Lung (tissue), 11 donors: ENCODE measurements at regions not wholly inside any gene's neighbourhood (a gene's known extent, or its start where the extent isn't known, plus 50 kb on each side); places are given as distances from the start of the nearest gene placed in this dataset.

ENCODE experiments used
- ATAC-seq: fragments of 200-7000 bp; cut with Tn5 transposase; one replicate; pipeline ENCODE4 v1.9.1; 2020; ENCODE audit warnings: moderate number of reproducible peaks; ENCODE audit not compliant: insufficient read depth, low FRiP score
- DNase-seq, 3 donors: peaks; one replicate each; pipeline ENCODE4 v3.0.0-alpha.2; 2013 to 2017
- H3K27ac ChIP-seq, 2 donors: one replicate each; pipeline ENCODE4 v1.5.1; 2013; ENCODE audit warnings: mild to moderate bottlenecking in 2 of 2, moderate library complexity in 2 of 2, control low read depth in 1 of 2, inconsistent platforms in 1 of 2, low read depth in 1 of 2, low read length in 1 of 2
- H3K27me3 ChIP-seq, 3 donors: one replicate each; pipeline ENCODE4 v1.5.1; 2013; ENCODE audit warnings: low read length in 2 of 3; ENCODE audit not compliant: control insufficient read depth in 3 of 3, insufficient read depth in 3 of 3
- H3K36me3 ChIP-seq, 4 donors: one replicate each; pipeline ENCODE4 v1.5.1; 2013; ENCODE audit warnings: low read length in 4 of 4, mild to moderate bottlenecking in 1 of 4, moderate library complexity in 1 of 4; ENCODE audit not compliant: control insufficient read depth in 4 of 4, insufficient read depth in 4 of 4
- H3K4me1 ChIP-seq, 5 donors: one replicate each; pipeline ENCODE4 v1.5.1; 2013; ENCODE audit warnings: low read length in 5 of 5, mild to moderate bottlenecking in 2 of 5, moderate library complexity in 1 of 5; ENCODE audit not compliant: control insufficient read depth in 5 of 5, insufficient read depth in 5 of 5
- H3K4me3 ChIP-seq: one replicate; pipeline ENCODE4 v1.5.1; 2013; ENCODE audit warnings: mild to moderate bottlenecking, control low read depth, moderate library complexity
- H3K9ac ChIP-seq, 2 donors: one replicate each; pipeline ENCODE4 v1.5.1; 2013; ENCODE audit warnings: low read length in 2 of 2, control low read depth in 1 of 2; ENCODE audit not compliant: insufficient read depth in 1 of 2
- H3K9me3 ChIP-seq, 4 donors: one replicate each; pipeline ENCODE4 v1.5.1; 2013; ENCODE audit warnings: low read length in 3 of 4, mild to moderate bottlenecking in 1 of 4, moderate library complexity in 1 of 4; ENCODE audit not compliant: control insufficient read depth in 4 of 4, insufficient read depth in 3 of 4
- CTCF ChIP-seq: IDR thresholded peaks from 2 replicates; pipeline ENCODE4 v1.5.1; 2012; ENCODE audit warnings: mild to moderate bottlenecking; ENCODE audit errors: control extremely low read depth, extremely low read depth
- whole genome bisulfite sequencing, 2 donors: extraction: QIAGEN DNeasy Blood & Tissue Kit; methylation state at CpG; one replicate each; pipeline ENCODE4 v1.1.7; 2013; 5-methylcytosine and 5-hydroxymethylcytosine counted together
- donor health status: control.
- donor health status: control.
- donor health status: Bipolar disorder and iron deficiency.
- donor health status: healthy.
- donor health status: DM: yes; HTN: yes; CAD: no.

GRCh38 chr14:41362139-41362538 is 244.5 kb upstream of the LRFN5 start:
- Histone ChIP-seq H3K4me1 (no peaks in the 10 kb centered on the region), H3K9me3 (no peaks in the 10 kb centered on the region), H3K4me3 (no peak overlapping the region), H3K36me3 (no peaks in the 10 kb centered on the region), H3K27me3 (no peaks in the 10 kb centered on the region), H3K27ac (no peak overlapping the region), H3K9ac (no peak overlapping the region)
- TF ChIP-seq CTCF = no peak
- no peak for ATAC-seq
- no peak for DNase-seq
- WGBS, 2 donors = 49 to 56% methylated on average over 3 of the region's 3 CpGs

- Histone ChIP-seq H3K9me3 (no peaks in the 10 kb centered on the region), H3K27me3 (no peaks in the 10 kb centered on the region), H3K36me3 (no peaks in the 10 kb centered on the region), H3K4me3 (no peak overlapping the region), H3K9ac (no peak overlapping the region), H3K4me1 (peaks cover 0 to 4% (median 0%) of the 10 kb centered on the region in 5 donors), H3K27ac (no peak overlapping the region)
- 78 to 86% methylated on average over 2 of the region's 2 CpGs for WGBS, 2 donors
- no peak for TF ChIP-seq CTCF
- ATAC-seq = no peak
- no peak for DNase-seq
Observed at GRCh38 chr14:41360126-41360525, 246.6 kb upstream of the LRFN5 start.

- 18 to 41% methylated on average over 3 of the region's 3 CpGs for WGBS, 2 donors
Observed at GRCh38 chr14:41355866-41356265, 250.8 kb upstream of the LRFN5 start.

More at GRCh38 chr14:41355866-41356265, 250.8 kb upstream of the LRFN5 start:
- Histone ChIP-seq H3K36me3 (no peaks in the 10 kb centered on the region), H3K9ac (no peak overlapping the region), H3K27me3 (no peaks in the 10 kb centered on the region), H3K27ac (no peak overlapping the region), H3K9me3 (no peaks in the 10 kb centered on the region), H3K4me3 (no peak overlapping the region), H3K4me1 (peaks cover 0 to 5% (median 0%) of the 10 kb centered on the region in 5 donors)
- DNase-seq (peak in 2 of 3 donors; percentile 43 to 68), ATAC-seq (no peak)
- no peak for TF ChIP-seq CTCF
